Neural cell (in vitro differentiated cells): ENCODE measurements at regions not wholly inside any gene's neighbourhood (a gene's known extent, or its start where the extent isn't known, plus 50 kb on each side); places are given as distances from the start of the nearest gene placed in this dataset.

Experiments
- H2AFZ ChIP-seq: fragments of 200-600, 300-800 bp; sonication (generic), shearing (Covaris generic); 2 replicates; pipeline ENCODE4 v1.6.0; 2014; ENCODE audit warnings: low read depth, mild to moderate bottlenecking, antibody characterized with exemption, low read length, moderate library complexity
- H3F3A ChIP-seq: fragments of 200-600 bp; shearing (Covaris generic); 2 replicates; pipeline ENCODE4 v1.6.1; 2016; ENCODE audit warnings: mild to moderate bottlenecking, moderate library complexity, mixed read lengths, antibody characterized with exemption, low read length; ENCODE audit not compliant: insufficient read depth, poor library complexity, severe bottlenecking
- H3K27ac ChIP-seq: fragments of 200-600, 300-800 bp; sonication (generic), shearing (Covaris generic); 2 replicates; pipeline ENCODE4 v1.5.1; 2014; ENCODE audit warnings: mild to moderate bottlenecking, low read length, moderate library complexity
- H3K27me3 ChIP-seq: fragments of 300-800, 200-600 bp; sonication (generic), shearing (Covaris generic); 2 replicates; pipeline ENCODE4 v1.6.0; 2014; ENCODE audit warnings: mild to moderate bottlenecking, low read depth, low read length, moderate library complexity; ENCODE audit not compliant: insufficient read depth
- H3K36me3 ChIP-seq: fragments of 300-800, 200-600 bp; sonication (generic), shearing (Covaris generic); 2 replicates; pipeline ENCODE4 v1.5.1; 2014; ENCODE audit warnings: mild to moderate bottlenecking, antibody characterized with exemption, low read length, moderate library complexity; ENCODE audit not compliant: insufficient read depth
- H3K4me2 ChIP-seq: fragments of 300-800, 200-600 bp; sonication (generic), shearing (Covaris generic); 2 replicates; pipeline ENCODE4 v1.6.0; 2014; ENCODE audit warnings: mild to moderate bottlenecking, low read length
- H3K4me3 ChIP-seq: fragments of 300-800, 200-600 bp; sonication (generic), shearing (Covaris generic); 2 replicates; pipeline ENCODE4 v1.5.1; 2014; ENCODE audit warnings: mild to moderate bottlenecking, low read length, moderate library complexity
- H3K79me2 ChIP-seq: fragments of 200-600 bp; shearing (Covaris generic); replicated peaks from 2 replicates; pipeline ENCODE4 v1.6.0; 2014; ENCODE audit warnings: mild to moderate bottlenecking, low read length, moderate library complexity; ENCODE audit not compliant: insufficient read depth
- H3K9ac ChIP-seq: fragments of 300-800, 200-600 bp; sonication (generic), shearing (Covaris generic); 2 replicates; pipeline ENCODE4 v1.6.1; 2016; ENCODE audit warnings: mild to moderate bottlenecking, low read length, mixed read lengths
- H3K9me2 ChIP-seq: fragments of 200-600 bp; shearing (Covaris generic); 2 replicates; pipeline ENCODE4 v1.6.1; 2016; ENCODE audit warnings: mild to moderate bottlenecking, low read length, mixed read lengths; ENCODE audit not compliant: insufficient read depth
- H3K9me3 ChIP-seq: fragments of 200-600, 300-800 bp; sonication (generic), shearing (Covaris generic); 2 replicates; pipeline ENCODE4 v1.6.1; 2016; ENCODE audit warnings: mild to moderate bottlenecking, mixed run types, low read length, moderate library complexity, mixed read lengths
- H4K20me1 ChIP-seq: fragments of 200-600 bp; shearing (Covaris generic); 2 replicates; pipeline ENCODE4 v1.6.1; 2016; ENCODE audit warnings: mild to moderate bottlenecking, mixed run types; ENCODE audit not compliant: insufficient read depth
- EP300 ChIP-seq: fragments of 450-650 bp; conservative IDR thresholded peaks from 2 replicates; pipeline ENCODE4 v1.6.1; 2014; ENCODE audit warnings: antibody characterized with exemption, mild to moderate bottlenecking, moderate library complexity; ENCODE audit not compliant: poor library complexity, severe bottlenecking
- EZH2 ChIP-seq: fragments of 200-600, 300-800 bp; shearing (Covaris generic), sonication (generic); IDR thresholded peaks from 2 replicates; pipeline ENCODE4 v1.6.1; 2014; ENCODE audit warnings: antibody characterized with exemption, low read length, borderline replicate concordance, mild to moderate bottlenecking; ENCODE audit not compliant: insufficient read depth, poor library complexity, severe bottlenecking
- MXI1 ChIP-seq: fragments of 450-650 bp; conservative IDR thresholded peaks from 2 replicates; pipeline ENCODE4 v1.6.1; 2014; ENCODE audit warnings: antibody characterized with exemption, mild to moderate bottlenecking; ENCODE audit not compliant: poor library complexity, severe bottlenecking
- POLR2AphosphoS5 ChIP-seq: IDR thresholded peaks from 2 replicates; pipeline ENCODE4 v1.6.1; 2012
- RAD21 ChIP-seq: fragments of 450-650 bp; conservative IDR thresholded peaks from 2 replicates; pipeline ENCODE4 v1.6.1; 2014; ENCODE audit warnings: antibody characterized with exemption, mild to moderate bottlenecking, moderate library complexity
- REST ChIP-seq: IDR thresholded peaks from 2 replicates; pipeline ENCODE4 v1.6.1; 2012; ENCODE audit warnings: borderline replicate concordance
- SMC3 ChIP-seq: fragments of 450-650 bp; conservative IDR thresholded peaks from 2 replicates; pipeline ENCODE4 v1.6.1; 2014; ENCODE audit warnings: antibody characterized with exemption, mild to moderate bottlenecking, moderate library complexity; ENCODE audit not compliant: poor library complexity
- TF ChIP-seq, protein P1 (sequence below): fragments of 450-650 bp; IDR thresholded peaks from 2 replicates; pipeline ENCODE4 v1.5.1; 2014; ENCODE audit warnings: antibody characterized with exemption, mild to moderate bottlenecking, moderate library complexity; ENCODE audit not compliant: poor library complexity, severe bottlenecking

GRCh38 chr11:82529936-82530335, 203.7 kb downstream of the FAM181B start:
- no peaks in the 10 kb centered on the region for H3K27me3 ChIP-seq
- no peaks in the 10 kb centered on the region for H3K36me3 ChIP-seq
- no peak overlapping the region for H3K4me2 ChIP-seq
- no peaks in the 10 kb centered on the region for H3K9me3 ChIP-seq
- no peaks in the 10 kb centered on the region for H3F3A ChIP-seq
- no peaks in the 10 kb centered on the region for H4K20me1 ChIP-seq
- no peaks in the 10 kb centered on the region for H3K9me2 ChIP-seq
- no peak overlapping the region for H3K27ac ChIP-seq
- no peak overlapping the region for H2AFZ ChIP-seq
- TF ChIP-seq MXI1: no peak
- TF ChIP-seq EZH2: no peak
- no peak for TF ChIP-seq SMC3
- no peak for TF ChIP-seq RAD21
- no peak overlapping the region for H3K4me3 ChIP-seq
- H3K79me2 ChIP-seq: no peaks in the 10 kb centered on the region
- H3K9ac ChIP-seq: no peak overlapping the region

GRCh38 chr11:82527081-82527584, 206.5 kb downstream of the FAM181B start:
- no peaks in the 10 kb centered on the region for H3K79me2 ChIP-seq
- no peak overlapping the region for H3K27ac ChIP-seq
- H3K9me2 ChIP-seq: no peaks in the 10 kb centered on the region
- no peaks in the 10 kb centered on the region for H3K36me3 ChIP-seq
- H3K9me3 ChIP-seq: no peaks in the 10 kb centered on the region
- TF ChIP-seq POLR2AphosphoS5: no peak
- TF ChIP-seq EP300: peak; percentile 76
- H3K4me3 ChIP-seq: no peak overlapping the region
- H3K4me2 ChIP-seq: no peak overlapping the region
- no peaks in the 10 kb centered on the region for H3F3A ChIP-seq
- H2AFZ ChIP-seq: no peak overlapping the region
- H3K9ac ChIP-seq: no peak overlapping the region
- no peaks in the 10 kb centered on the region for H3K27me3 ChIP-seq
- H4K20me1 ChIP-seq: no peaks in the 10 kb centered on the region

- TF ChIP-seq EP300 (no peak), REST (no peak), EZH2 (no peak), SMC3 (peak; percentile 63), RAD21 (peak; percentile 71)
- TF ChIP-seq, protein P1, sequence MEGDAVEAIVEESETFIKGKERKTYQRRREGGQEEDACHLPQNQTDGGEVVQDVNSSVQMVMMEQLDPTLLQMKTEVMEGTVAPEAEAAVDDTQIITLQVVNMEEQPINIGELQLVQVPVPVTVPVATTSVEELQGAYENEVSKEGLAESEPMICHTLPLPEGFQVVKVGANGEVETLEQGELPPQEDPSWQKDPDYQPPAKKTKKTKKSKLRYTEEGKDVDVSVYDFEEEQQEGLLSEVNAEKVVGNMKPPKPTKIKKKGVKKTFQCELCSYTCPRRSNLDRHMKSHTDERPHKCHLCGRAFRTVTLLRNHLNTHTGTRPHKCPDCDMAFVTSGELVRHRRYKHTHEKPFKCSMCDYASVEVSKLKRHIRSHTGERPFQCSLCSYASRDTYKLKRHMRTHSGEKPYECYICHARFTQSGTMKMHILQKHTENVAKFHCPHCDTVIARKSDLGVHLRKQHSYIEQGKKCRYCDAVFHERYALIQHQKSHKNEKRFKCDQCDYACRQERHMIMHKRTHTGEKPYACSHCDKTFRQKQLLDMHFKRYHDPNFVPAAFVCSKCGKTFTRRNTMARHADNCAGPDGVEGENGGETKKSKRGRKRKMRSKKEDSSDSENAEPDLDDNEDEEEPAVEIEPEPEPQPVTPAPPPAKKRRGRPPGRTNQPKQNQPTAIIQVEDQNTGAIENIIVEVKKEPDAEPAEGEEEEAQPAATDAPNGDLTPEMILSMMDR: peak; percentile 58
- Histone ChIP-seq H3K36me3 (no peaks in the 10 kb centered on the region), H3K9ac (no peak overlapping the region), H3K79me2 (no peaks in the 10 kb centered on the region), H3K4me3 (no peak overlapping the region), H3K27me3 (no peaks in the 10 kb centered on the region), H3F3A (no peaks in the 10 kb centered on the region), H3K4me2 (no peak overlapping the region), H3K9me2 (no peaks in the 10 kb centered on the region), H3K9me3 (no peaks in the 10 kb centered on the region), H4K20me1 (no peaks in the 10 kb centered on the region), H3K27ac (no peak overlapping the region), H2AFZ (no peak overlapping the region)
These were observed 210.5 kb downstream of the FAM181B start for GRCh38 chr11:82523141-82523540.
